Ishikawa (cell line): ENCODE measurements at regions not wholly inside any gene's neighbourhood (a gene's known extent, or its start where the extent isn't known, plus 50 kb on each side); places are given as distances from the start of the nearest gene placed in this dataset.

ENCODE experiments used
- CEBPB ChIP-seq: IDR thresholded peaks from 2 replicates; pipeline ENCODE4 v1.6.1; 2012
- CREB1 ChIP-seq: IDR thresholded peaks from 2 replicates; pipeline ENCODE4 v1.6.1; 2012; ENCODE audit warnings: low read depth
- EGR1 ChIP-seq: IDR thresholded peaks from 2 replicates; pipeline ENCODE4 v1.6.1; 2012
- EP300 ChIP-seq: IDR thresholded peaks from 2 replicates; pipeline ENCODE4 v1.6.1; 2012; ENCODE audit warnings: borderline replicate concordance
- FOXM1 ChIP-seq: IDR thresholded peaks from 2 replicates; pipeline ENCODE4 v1.6.1; 2012; ENCODE audit warnings: low read depth, borderline replicate concordance
- NFIC ChIP-seq: IDR thresholded peaks from 2 replicates; pipeline ENCODE4 v1.6.1; 2012
- RAD21 ChIP-seq: IDR thresholded peaks from 2 replicates; pipeline ENCODE4 v1.6.1; 2012; ENCODE audit warnings: low read depth
- TAF1 ChIP-seq: IDR thresholded peaks from 2 replicates; pipeline ENCODE4 v1.6.1; 2012; ENCODE audit warnings: low read depth, mild to moderate bottlenecking
- TCF12 ChIP-seq: IDR thresholded peaks from 2 replicates; pipeline ENCODE4 v1.6.1; 2012; ENCODE audit warnings: low read depth
- TEAD4 ChIP-seq: IDR thresholded peaks from 2 replicates; pipeline ENCODE4 v1.6.1; 2012
- YY1 ChIP-seq: IDR thresholded peaks from 2 replicates; pipeline ENCODE4 v1.6.1; 2012; ENCODE audit warnings: low read depth
- ZBTB7A ChIP-seq: IDR thresholded peaks from 2 replicates; pipeline ENCODE4 v1.6.1; 2012; ENCODE audit warnings: low read depth
- TF ChIP-seq, protein P1 (sequence below): IDR thresholded peaks from 2 replicates; pipeline ENCODE4 v1.6.1; 2012
- TF ChIP-seq, protein P2 (sequence below): IDR thresholded peaks from 2 replicates; pipeline ENCODE4 v1.6.1; 2012
- TF ChIP-seq, protein P3 (sequence below): IDR thresholded peaks from 2 replicates; pipeline ENCODE4 v1.6.1; 2012; ENCODE audit warnings: low read depth, mild to moderate bottlenecking

DNA sequence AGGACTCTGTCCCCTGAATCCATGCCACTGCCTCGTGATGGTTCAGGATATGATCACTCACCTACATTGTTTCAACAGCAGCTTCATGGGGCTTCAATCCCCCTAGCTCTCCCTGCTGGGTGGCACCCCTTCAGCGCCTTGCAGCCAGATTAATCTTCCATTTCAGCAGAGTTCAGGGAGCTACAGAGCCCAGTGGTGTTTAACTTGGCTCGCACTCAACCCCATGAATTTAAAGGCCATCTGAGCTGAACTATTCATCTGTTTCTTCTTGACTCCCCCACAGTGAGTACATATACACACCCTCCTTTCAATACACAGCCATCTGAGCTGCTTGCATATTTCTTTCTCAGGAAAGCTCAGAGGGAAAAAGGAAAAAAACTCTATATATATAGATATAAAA lies 202.8 kb upstream of the C16orf82 start:
- TF ChIP-seq EP300 (no peak), CEBPB (no peak), TEAD4 (no peak), CREB1 (no peak), EGR1 (no peak), NFIC (no peak), ZBTB7A (no peak), TAF1 (no peak), FOXM1 (no peak), RAD21 (no peak), TCF12 (no peak), YY1 (no peak)
- TF ChIP-seq, protein P1, sequence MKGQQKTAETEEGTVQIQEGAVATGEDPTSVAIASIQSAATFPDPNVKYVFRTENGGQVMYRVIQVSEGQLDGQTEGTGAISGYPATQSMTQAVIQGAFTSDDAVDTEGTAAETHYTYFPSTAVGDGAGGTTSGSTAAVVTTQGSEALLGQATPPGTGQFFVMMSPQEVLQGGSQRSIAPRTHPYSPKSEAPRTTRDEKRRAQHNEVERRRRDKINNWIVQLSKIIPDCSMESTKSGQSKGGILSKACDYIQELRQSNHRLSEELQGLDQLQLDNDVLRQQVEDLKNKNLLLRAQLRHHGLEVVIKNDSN = no peak
- TF ChIP-seq, protein P2, sequence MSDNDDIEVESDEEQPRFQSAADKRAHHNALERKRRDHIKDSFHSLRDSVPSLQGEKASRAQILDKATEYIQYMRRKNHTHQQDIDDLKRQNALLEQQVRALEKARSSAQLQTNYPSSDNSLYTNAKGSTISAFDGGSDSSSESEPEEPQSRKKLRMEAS = no peak
- TF ChIP-seq, protein P3, sequence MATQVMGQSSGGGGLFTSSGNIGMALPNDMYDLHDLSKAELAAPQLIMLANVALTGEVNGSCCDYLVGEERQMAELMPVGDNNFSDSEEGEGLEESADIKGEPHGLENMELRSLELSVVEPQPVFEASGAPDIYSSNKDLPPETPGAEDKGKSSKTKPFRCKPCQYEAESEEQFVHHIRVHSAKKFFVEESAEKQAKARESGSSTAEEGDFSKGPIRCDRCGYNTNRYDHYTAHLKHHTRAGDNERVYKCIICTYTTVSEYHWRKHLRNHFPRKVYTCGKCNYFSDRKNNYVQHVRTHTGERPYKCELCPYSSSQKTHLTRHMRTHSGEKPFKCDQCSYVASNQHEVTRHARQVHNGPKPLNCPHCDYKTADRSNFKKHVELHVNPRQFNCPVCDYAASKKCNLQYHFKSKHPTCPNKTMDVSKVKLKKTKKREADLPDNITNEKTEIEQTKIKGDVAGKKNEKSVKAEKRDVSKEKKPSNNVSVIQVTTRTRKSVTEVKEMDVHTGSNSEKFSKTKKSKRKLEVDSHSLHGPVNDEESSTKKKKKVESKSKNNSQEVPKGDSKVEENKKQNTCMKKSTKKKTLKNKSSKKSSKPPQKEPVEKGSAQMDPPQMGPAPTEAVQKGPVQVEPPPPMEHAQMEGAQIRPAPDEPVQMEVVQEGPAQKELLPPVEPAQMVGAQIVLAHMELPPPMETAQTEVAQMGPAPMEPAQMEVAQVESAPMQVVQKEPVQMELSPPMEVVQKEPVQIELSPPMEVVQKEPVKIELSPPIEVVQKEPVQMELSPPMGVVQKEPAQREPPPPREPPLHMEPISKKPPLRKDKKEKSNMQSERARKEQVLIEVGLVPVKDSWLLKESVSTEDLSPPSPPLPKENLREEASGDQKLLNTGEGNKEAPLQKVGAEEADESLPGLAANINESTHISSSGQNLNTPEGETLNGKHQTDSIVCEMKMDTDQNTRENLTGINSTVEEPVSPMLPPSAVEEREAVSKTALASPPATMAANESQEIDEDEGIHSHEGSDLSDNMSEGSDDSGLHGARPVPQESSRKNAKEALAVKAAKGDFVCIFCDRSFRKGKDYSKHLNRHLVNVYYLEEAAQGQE = no peak

DNA sequence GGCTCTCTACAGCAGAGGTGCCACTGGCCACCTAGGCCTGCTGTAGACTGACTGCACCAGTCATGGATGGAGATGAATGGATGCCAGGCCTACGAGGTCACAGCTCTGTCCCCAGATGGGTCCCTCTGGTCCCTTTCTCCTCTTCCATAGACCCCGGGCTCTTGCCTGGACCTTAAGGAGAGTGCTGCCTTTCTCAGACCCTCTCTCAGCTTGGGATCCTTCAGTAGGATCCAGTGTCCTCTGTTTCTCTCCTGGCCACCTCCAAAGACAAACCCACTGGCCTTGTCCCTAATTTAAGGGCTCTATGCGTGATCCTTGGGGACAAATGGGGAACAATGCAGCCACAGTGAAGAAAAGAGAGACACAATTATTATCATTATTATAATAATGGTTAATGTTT lies 189.3 kb upstream of the C16orf82 start:
- no peak for TF ChIP-seq TEAD4
- TF ChIP-seq YY1 = no peak

DNA sequence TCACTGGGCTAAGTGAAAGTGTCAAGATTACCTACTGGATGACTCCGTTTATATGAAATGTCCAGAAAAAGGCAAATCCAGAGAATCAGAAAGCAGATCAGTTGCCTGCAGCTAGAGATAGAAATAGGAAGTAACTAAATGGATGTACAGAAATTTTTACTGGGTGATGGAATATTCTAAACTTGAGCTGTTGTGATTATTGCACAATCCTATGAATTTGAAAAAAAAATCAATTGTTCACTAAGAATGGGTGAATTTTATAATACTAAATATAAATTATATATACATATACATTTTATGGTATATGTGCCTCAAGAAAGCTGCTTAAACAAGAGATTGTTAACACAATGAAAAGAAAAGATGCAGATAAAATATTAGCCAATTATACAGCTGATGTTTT lies 181.1 kb upstream of the C16orf82 start:
- TF ChIP-seq RAD21 (no peak), FOXM1 (no peak), TEAD4 (no peak), YY1 (no peak), TCF12 (no peak), EGR1 (no peak)
- TF ChIP-seq, protein P1 = no peak

DNA sequence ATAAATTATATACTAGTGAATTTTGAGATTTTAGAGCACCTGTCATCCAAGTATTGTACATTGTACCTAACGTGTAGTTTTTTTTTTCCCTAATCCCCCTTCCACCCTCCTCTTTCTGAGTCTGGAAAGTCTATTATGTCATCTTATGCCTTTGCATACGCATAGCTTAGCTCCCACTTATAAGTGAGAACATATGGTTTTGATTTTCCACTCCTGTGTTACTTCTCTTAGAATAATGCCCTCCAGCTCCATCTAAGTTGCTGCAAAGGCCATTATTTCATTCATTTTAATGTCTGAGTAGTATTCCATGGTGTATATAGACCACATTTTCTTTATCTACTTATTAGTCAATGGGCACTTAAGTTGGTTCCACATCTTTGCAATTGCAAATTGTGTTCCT lies 177.0 kb upstream of the C16orf82 start:
- no peak for TF ChIP-seq ZBTB7A
- TF ChIP-seq FOXM1 = no peak
- TF ChIP-seq, protein P1 = no peak
- TF ChIP-seq NFIC = no peak
- TF ChIP-seq, protein P2 = no peak
- TF ChIP-seq CREB1 = no peak

DNA sequence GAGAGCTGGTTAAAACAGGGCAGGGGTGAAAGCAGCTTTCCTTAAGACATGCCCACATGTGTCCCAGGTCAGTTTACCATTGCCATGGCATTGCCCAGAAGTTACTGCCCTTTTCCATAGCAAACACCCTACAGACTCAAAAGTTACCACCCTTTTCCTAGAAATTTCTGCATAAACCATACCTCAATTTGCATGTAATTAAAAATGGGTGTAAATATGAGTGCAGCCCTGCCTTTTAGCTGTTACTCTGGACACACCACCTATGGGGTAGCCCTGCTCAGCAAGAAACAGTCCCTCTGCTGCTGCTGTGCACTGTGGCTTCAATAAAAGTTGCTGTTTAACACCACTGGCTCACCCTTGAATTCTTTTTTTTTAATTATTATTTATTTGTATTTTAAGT lies 168.5 kb upstream of the C16orf82 start:
- TF ChIP-seq EGR1 (no peak), TEAD4 (no peak), ZBTB7A (no peak), RAD21 (no peak), YY1 (no peak), EP300 (no peak), FOXM1 (no peak), TCF12 (no peak)
- TF ChIP-seq, protein P3 = no peak

DNA sequence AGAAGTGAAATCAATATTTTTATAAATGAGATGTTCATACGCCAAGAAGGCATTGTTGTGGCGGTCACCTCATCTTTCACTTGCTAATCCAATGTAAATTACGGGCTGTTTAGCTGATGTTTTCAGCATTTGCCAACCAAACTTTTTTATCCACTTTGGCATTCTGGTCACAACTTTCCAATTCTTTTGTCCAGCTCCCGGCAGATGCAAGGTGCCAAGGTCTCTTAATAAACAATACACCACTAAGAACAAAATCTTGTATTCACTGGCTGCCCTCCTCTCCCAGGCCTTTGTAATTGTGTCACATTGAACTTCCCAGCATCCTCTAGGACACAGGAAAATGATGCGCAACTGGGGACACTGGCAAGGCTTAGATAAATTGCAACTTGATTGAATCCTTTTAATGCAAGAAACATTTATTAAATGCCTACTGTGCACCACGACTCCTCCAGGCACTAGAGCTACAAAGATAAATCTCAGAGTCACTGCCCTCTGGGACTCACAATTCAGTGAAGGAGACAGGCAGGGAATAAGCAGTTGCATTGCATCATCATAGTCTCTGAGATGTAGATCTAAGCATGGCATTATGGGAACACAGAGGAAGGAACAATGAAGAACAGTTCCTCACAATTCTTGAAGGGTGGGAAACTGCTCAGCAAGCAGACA lies 165.4 kb upstream of the C16orf82 start:
- no peak for TF ChIP-seq TAF1
- TF ChIP-seq EP300 = no peak
- TF ChIP-seq, protein P2 = no peak
- no peak for TF ChIP-seq YY1
- TF ChIP-seq CREB1 = no peak
- no peak for TF ChIP-seq ZBTB7A
- TF ChIP-seq, protein P3 = no peak
- no peak for TF ChIP-seq CEBPB
- no peak for TF ChIP-seq RAD21
- TF ChIP-seq EGR1 = no peak
- TF ChIP-seq TCF12 = no peak
- TF ChIP-seq, protein P1 = no peak
